OCI-LY3 (cell line): ENCODE measurements at regions not wholly inside any gene's neighbourhood (a gene's known extent, or its start where the extent isn't known, plus 50 kb on each side); places are given as distances from the start of the nearest gene placed in this dataset.
"Not testable (repeated sequence)": the region's sequence is repeated elsewhere in the genome, so short reads cannot be mapped to it uniquely, and the experiment has no call there.

Source experiments
- H2AFZ ChIP-seq: fragments of 200-600, 300-600 bp; shearing (Covaris generic); 2 replicates; pipeline ENCODE4 v1.6.0; 2014; ENCODE audit warnings: antibody characterized with exemption, low read depth, low read length
- H3K27ac ChIP-seq: fragments of 200-600, 300-600 bp; sonication (generic); 2 replicates; pipeline ENCODE4 v1.5.1; 2014; ENCODE audit warnings: mild to moderate bottlenecking, low read length, moderate library complexity, mixed read lengths
- H3K27me3 ChIP-seq: fragments of 200-600, 300-600 bp; sonication (generic); 2 replicates; pipeline ENCODE4 v1.6.1; 2014; ENCODE audit warnings: low read depth, low read length, mixed read lengths
- H3K36me3 ChIP-seq: fragments of 200-600, 300-600 bp; sonication (generic); replicated peaks from 2 replicates; pipeline ENCODE3; 2014; ENCODE audit warnings: low read depth, low read length, mixed read lengths
- H3K4me1 ChIP-seq: fragments of 300-600, 200-600 bp; sonication (generic); 2 replicates; pipeline ENCODE4 v1.6.1; 2014; ENCODE audit warnings: low read length, mixed read lengths
- H3K4me2 ChIP-seq: fragments of 200-600, 300-600 bp; sonication (generic); 2 replicates; pipeline ENCODE4 v1.6.1; 2014; ENCODE audit warnings: low read length, mixed read lengths
- H3K4me3 ChIP-seq: fragments of 300-600, 200-600 bp; sonication (generic); 2 replicates; pipeline ENCODE4 v1.5.1; 2014; ENCODE audit warnings: antibody characterized with exemption, mild to moderate bottlenecking, low read length, moderate library complexity
- H3K79me2 ChIP-seq: fragments of 300-600, 200-600 bp; shearing (Covaris generic); 2 replicates; pipeline ENCODE4 v1.6.1; 2014; ENCODE audit warnings: mild to moderate bottlenecking, low read length, mixed read lengths
- H3K9ac ChIP-seq: fragments of 300-600, 200-600 bp; shearing (Covaris generic); 2 replicates; pipeline ENCODE4 v1.6.0; 2014; ENCODE audit warnings: mild to moderate bottlenecking, low read length, moderate library complexity
- H3K9me3 ChIP-seq: fragments of 200-600, 300-600 bp; shearing (Covaris generic); 2 replicates; pipeline ENCODE4 v1.6.1; 2014; ENCODE audit warnings: low read length, mixed read lengths; ENCODE audit not compliant: insufficient read depth
- H4K20me1 ChIP-seq: fragments of 200-600, 300-600 bp; sonication (generic); 2 replicates; pipeline ENCODE4 v1.6.1; 2016; ENCODE audit warnings: low read length, mixed read lengths; ENCODE audit not compliant: insufficient read depth
- CTCF ChIP-seq: fragments of 200-600, 300-600 bp; sonication (generic); IDR thresholded peaks from 2 replicates; pipeline ENCODE4 v1.5.1; 2014; ENCODE audit warnings: antibody characterized with exemption, low read length, low read depth
- EZH2phosphoT487 ChIP-seq: fragments of 200-600 bp; shearing (Covaris generic); IDR thresholded peaks from 2 replicates; pipeline ENCODE4 v1.6.1; 2018; ENCODE audit warnings: antibody characterized with exemption, mixed run types, low read depth

DNA sequence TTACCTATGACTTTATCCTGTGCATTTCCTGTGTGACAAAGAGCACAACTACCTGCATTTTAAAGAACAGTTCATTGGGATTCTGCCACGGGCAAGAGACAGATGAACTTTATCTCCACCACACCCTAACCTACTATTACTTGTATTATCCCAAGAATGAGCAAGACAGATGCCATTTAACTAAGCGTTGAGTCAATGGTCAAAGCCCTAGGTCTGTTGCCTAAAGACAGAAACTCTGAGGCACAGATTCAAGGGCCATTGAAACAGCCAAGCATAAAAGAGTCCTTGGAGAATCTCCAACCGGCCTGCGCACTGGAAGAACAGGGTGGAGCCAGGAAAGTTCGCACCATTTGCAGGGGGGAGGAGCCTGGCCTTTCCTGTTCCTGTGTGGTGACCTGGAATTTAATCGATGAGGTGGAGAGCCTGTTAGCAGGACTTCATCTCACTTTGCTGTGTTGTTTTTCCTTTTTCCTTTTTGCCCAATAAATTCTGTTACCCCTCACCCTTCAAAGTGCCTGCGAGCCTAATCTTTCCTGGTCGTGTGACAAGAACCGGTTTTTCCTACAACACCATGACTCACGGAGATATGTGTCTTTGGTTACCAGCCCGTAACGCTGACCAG, 146.4 kb upstream of the DIAPH2 start:
- no peaks in the 10 kb centered on the region for H3K9me3 ChIP-seq
- no peak overlapping the region for H3K27ac ChIP-seq
- no peaks in the 10 kb centered on the region for H3K27me3 ChIP-seq
- H3K79me2 ChIP-seq, result no peaks in the 10 kb centered on the region
- H2AFZ ChIP-seq, result no peak overlapping the region
- no peak overlapping the region for H3K4me3 ChIP-seq
- TF ChIP-seq CTCF, result no peak
- no peak for TF ChIP-seq EZH2phosphoT487
- H3K4me2 ChIP-seq, result no peak overlapping the region
- H3K36me3 ChIP-seq, result no peaks in the 10 kb centered on the region
- no peaks in the 10 kb centered on the region for H4K20me1 ChIP-seq
- H3K4me1 ChIP-seq, result peaks cover 9% of the 10 kb centered on the region
- no peak overlapping the region for H3K9ac ChIP-seq

- Histone ChIP-seq H3K27me3 (no peaks in the 10 kb centered on the region), H3K4me1 (peaks cover 9% of the 10 kb centered on the region), H3K79me2 (no peaks in the 10 kb centered on the region), H3K36me3 (no peaks in the 10 kb centered on the region), H3K4me2 (peak overlapping the region; percentile 16; the same call in 1 of the 2 replicates), H3K4me3 (no peak overlapping the region), H3K9me3 (no peaks in the 10 kb centered on the region), H2AFZ (no peak overlapping the region), H4K20me1 (no peaks in the 10 kb centered on the region), H3K9ac (no peak overlapping the region), H3K27ac (no peak overlapping the region)
- TF ChIP-seq CTCF, result no peak
- no peak for TF ChIP-seq EZH2phosphoT487
Measured at GRCh38 chrX:96540111-96540631, 144.5 kb upstream of the DIAPH2 start.

- not testable (repeated sequence) for H2AFZ ChIP-seq, H3K9ac ChIP-seq, H3K4me1 ChIP-seq, H3K79me2 ChIP-seq, H3K4me3 ChIP-seq, H3K9me3 ChIP-seq, H3K27me3 ChIP-seq, H4K20me1 ChIP-seq, H3K27ac ChIP-seq, H3K4me2 ChIP-seq, H3K36me3 ChIP-seq
- TF ChIP-seq CTCF, result peak; percentile 26
Measured at GRCh38 chrX:96546281-96546680, 138.4 kb upstream of the DIAPH2 start.

- no peaks in the 10 kb centered on the region for H3K4me1 ChIP-seq
- no peaks in the 10 kb centered on the region for H4K20me1 ChIP-seq
- H3K9ac ChIP-seq, result no peak overlapping the region
- H3K4me3 ChIP-seq, result no peak overlapping the region
- no peaks in the 10 kb centered on the region for H3K27me3 ChIP-seq
- no peaks in the 10 kb centered on the region for H3K9me3 ChIP-seq
- H3K27ac ChIP-seq, result no peak overlapping the region
- H2AFZ ChIP-seq, result no peak overlapping the region
- H3K79me2 ChIP-seq, result no peaks in the 10 kb centered on the region
- no peak overlapping the region for H3K4me2 ChIP-seq
- H3K36me3 ChIP-seq, result no peaks in the 10 kb centered on the region
- TF ChIP-seq EZH2phosphoT487, result no peak
- TF ChIP-seq CTCF, result no peak
Measured at GRCh38 chrX:96551322-96551872, 133.2 kb upstream of the DIAPH2 start.
